WTC11 (cell line): ENCODE measurements at regions not wholly inside any gene's neighbourhood (a gene's known extent, or its start where the extent isn't known, plus 50 kb on each side); places are given as distances from the start of the nearest gene placed in this dataset.

Experiments used
- ATAC-seq: fragments of 200-7000 bp; cut with Tn5 transposase; 2 replicates; pipeline ENCODE4 v1.10.0; 2021; ENCODE audit warnings: mild to moderate bottlenecking, moderate library complexity
- CTCF ChIA-PET: fragments of 300-600 bp; sonication (Branson Sonifier 250); formaldehyde crosslinking; loops from one replicate; lab custom pipeline; 2021; ENCODE audit warnings: antibody characterized with exemption; lab: Charles Lee
- POLR2A ChIA-PET: fragments of 350-600 bp; sonication (Branson Sonifier 250); formaldehyde crosslinking; loops from one replicate; lab custom pipeline; 2021; ENCODE audit warnings: antibody characterized with exemption; lab: Charles Lee
- DNase-seq: peaks from one replicate; pipeline ENCODE4 v3.0.0; 2021; ENCODE audit warnings: low spot score
- H3K27ac Mint-ChIP-seq: 2 replicates; pipeline ENCODE4 v1.8.0; 2021; ENCODE audit warnings: mixed read lengths
- H3K27me3 Mint-ChIP-seq: 2 replicates; pipeline ENCODE4 v1.8.0; 2021; ENCODE audit warnings: low read depth, mild to moderate bottlenecking, moderate library complexity, mixed read lengths
- H3K36me3 Mint-ChIP-seq: 2 replicates; pipeline ENCODE4 v1.8.0; 2021; ENCODE audit warnings: mixed read lengths
- H3K4me1 Mint-ChIP-seq: 2 replicates; pipeline ENCODE4 v1.8.0; 2022; ENCODE audit warnings: mixed read lengths
- H3K4me3 Mint-ChIP-seq: 2 replicates; pipeline ENCODE4 v1.8.0; 2021; ENCODE audit warnings: mild to moderate bottlenecking, moderate library complexity, mixed read lengths
- H3K9me3 Mint-ChIP-seq: 2 replicates; pipeline ENCODE4 v1.8.0; 2021; ENCODE audit warnings: mixed read lengths
- CBFB ChIP-seq: sonication (generic); formaldehyde crosslinking; IDR thresholded peaks from 2 replicates; pipeline ENCODE4 v1.8.1; 2022; ENCODE audit warnings: mild to moderate bottlenecking, low read depth, missing genetic modification reagents
- E2F4 ChIP-seq: sonication (generic); formaldehyde crosslinking; IDR thresholded peaks from 2 replicates; pipeline ENCODE4 v1.8.1; 2022; ENCODE audit warnings: low read depth, mild to moderate bottlenecking, moderate library complexity, missing genetic modification reagents, borderline replicate concordance
- ESRRA ChIP-seq: sonication (generic); formaldehyde crosslinking; IDR thresholded peaks from 2 replicates; pipeline ENCODE4 v1.8.1; 2022; ENCODE audit warnings: mild to moderate bottlenecking, missing genetic modification reagents, borderline replicate concordance
- FOXJ3 ChIP-seq: sonication (generic); formaldehyde crosslinking; IDR thresholded peaks from 2 replicates; pipeline ENCODE4 v1.9.0; 2021; ENCODE audit warnings: missing genetic modification reagents, mild to moderate bottlenecking, borderline replicate concordance
- JAZF1 ChIP-seq: fragments of 250-450 bp; sonication (Bioruptor Pico); IDR thresholded peaks from 2 replicates; pipeline ENCODE4 v1.9.0; 2021; ENCODE audit warnings: moderate library complexity, mild to moderate bottlenecking, inconsistent platforms
- JUN ChIP-seq: sonication (generic); formaldehyde crosslinking; IDR thresholded peaks from 2 replicates; pipeline ENCODE4 v1.8.0; 2023; ENCODE audit warnings: mild to moderate bottlenecking, missing genetic modification reagents
- KAT7 ChIP-seq: sonication (generic); formaldehyde crosslinking; IDR thresholded peaks from 2 replicates; pipeline ENCODE4 v1.8.1; 2023; ENCODE audit warnings: missing genetic modification reagents, mild to moderate bottlenecking, borderline replicate concordance
- MLX ChIP-seq: sonication (generic); formaldehyde crosslinking; IDR thresholded peaks from 2 replicates; pipeline ENCODE4 v1.8.1; 2023; ENCODE audit warnings: mild to moderate bottlenecking, missing genetic modification reagents, moderate library complexity
- MXD4 ChIP-seq: fragments of 250-450 bp; sonication (Bioruptor Pico); IDR thresholded peaks from 2 replicates; pipeline ENCODE4 v1.8.0; 2021; ENCODE audit warnings: mild to moderate bottlenecking, moderate library complexity, borderline replicate concordance
- NFATC4 ChIP-seq: fragments of 250-450 bp; sonication (Bioruptor Pico); IDR thresholded peaks from 2 replicates; pipeline ENCODE4 v1.9.0; 2021; ENCODE audit warnings: mild to moderate bottlenecking
- NFE2L1 ChIP-seq: sonication (generic); formaldehyde crosslinking; IDR thresholded peaks from 2 replicates; pipeline ENCODE4 v1.8.1; 2023; ENCODE audit warnings: missing genetic modification reagents
- NFYB ChIP-seq: sonication (generic); formaldehyde crosslinking; conservative IDR thresholded peaks from 2 replicates; pipeline ENCODE4 v1.8.0; 2022; ENCODE audit warnings: low read depth, missing genetic modification reagents
- NR2C2 ChIP-seq: sonication (generic); formaldehyde crosslinking; IDR thresholded peaks from 2 replicates; pipeline ENCODE4 v1.8.0; 2022; ENCODE audit warnings: mild to moderate bottlenecking, missing genetic modification reagents
- PRDM15 ChIP-seq: sonication (generic); formaldehyde crosslinking; IDR thresholded peaks from 2 replicates; pipeline ENCODE4 v1.8.0; 2022; ENCODE audit warnings: missing genetic modification reagents
- RELA ChIP-seq: sonication (generic); formaldehyde crosslinking; IDR thresholded peaks from 2 replicates; pipeline ENCODE4 v1.8.1; 2022; ENCODE audit warnings: missing genetic modification reagents, mild to moderate bottlenecking, borderline replicate concordance
- SOX15 ChIP-seq: fragments of 250-450 bp; sonication (Bioruptor Pico); IDR thresholded peaks from 2 replicates; pipeline ENCODE4 v1.9.0; 2021; ENCODE audit warnings: mild to moderate bottlenecking
- TEAD1 ChIP-seq: sonication (generic); formaldehyde crosslinking; IDR thresholded peaks from 2 replicates; pipeline ENCODE4 v1.8.0; 2022; ENCODE audit warnings: mild to moderate bottlenecking, missing genetic modification reagents
- TP53 ChIP-seq: sonication (generic); formaldehyde crosslinking; IDR thresholded peaks from 2 replicates; pipeline ENCODE4 v1.8.1; 2023; ENCODE audit warnings: mild to moderate bottlenecking, missing genetic modification reagents
- ZNF138 ChIP-seq: sonication (generic); formaldehyde crosslinking; conservative IDR thresholded peaks from 2 replicates; pipeline ENCODE4 v1.8.1; 2022; ENCODE audit warnings: mild to moderate bottlenecking, moderate library complexity, missing genetic modification reagents
- ZNF232 ChIP-seq: sonication (generic); formaldehyde crosslinking; IDR thresholded peaks from 2 replicates; pipeline ENCODE4 v1.8.0; 2022; ENCODE audit warnings: mild to moderate bottlenecking, missing genetic modification reagents
- ZNF263 ChIP-seq: sonication (generic); formaldehyde crosslinking; IDR thresholded peaks from 2 replicates; pipeline ENCODE4 v1.8.1; 2022; ENCODE audit warnings: low read depth, mild to moderate bottlenecking, moderate library complexity, missing genetic modification reagents
- ZNF317 ChIP-seq: sonication (generic); formaldehyde crosslinking; IDR thresholded peaks from 2 replicates; pipeline ENCODE4 v1.8.1; 2023; ENCODE audit warnings: low read depth, mild to moderate bottlenecking, moderate library complexity, missing genetic modification reagents, borderline replicate concordance
- ZNF416 ChIP-seq: fragments of 250-450 bp; sonication (Bioruptor Pico); IDR thresholded peaks from 2 replicates; pipeline ENCODE4 v1.9.0; 2021; ENCODE audit warnings: mild to moderate bottlenecking, inconsistent platforms
- ZNF671 ChIP-seq: fragments of 250-450 bp; sonication (Bioruptor Pico); IDR thresholded peaks from 2 replicates; pipeline ENCODE4 v1.8.0; 2021; ENCODE audit warnings: mild to moderate bottlenecking
- ZSCAN18 ChIP-seq: fragments of 250-450 bp; sonication (Bioruptor Pico); IDR thresholded peaks from 2 replicates; pipeline ENCODE4 v2.1.2; 2022; ENCODE audit warnings: mild to moderate bottlenecking, moderate library complexity
- TF ChIP-seq, protein P1 (sequence below): sonication (generic); formaldehyde crosslinking; IDR thresholded peaks from 2 replicates; pipeline ENCODE4 v1.8.0; 2022; ENCODE audit warnings: mild to moderate bottlenecking, missing genetic modification reagents
- TF ChIP-seq, protein P2 (sequence below): fragments of 250-450 bp; sonication (Bioruptor Pico); IDR thresholded peaks from 2 replicates; pipeline ENCODE4 v1.9.0; 2021; ENCODE audit warnings: mild to moderate bottlenecking
- TF ChIP-seq, protein P3 (sequence below): sonication (generic); formaldehyde crosslinking; IDR thresholded peaks from 2 replicates; pipeline ENCODE4 v1.8.1; 2023; ENCODE audit warnings: mild to moderate bottlenecking, missing genetic modification reagents, moderate library complexity

DNA sequence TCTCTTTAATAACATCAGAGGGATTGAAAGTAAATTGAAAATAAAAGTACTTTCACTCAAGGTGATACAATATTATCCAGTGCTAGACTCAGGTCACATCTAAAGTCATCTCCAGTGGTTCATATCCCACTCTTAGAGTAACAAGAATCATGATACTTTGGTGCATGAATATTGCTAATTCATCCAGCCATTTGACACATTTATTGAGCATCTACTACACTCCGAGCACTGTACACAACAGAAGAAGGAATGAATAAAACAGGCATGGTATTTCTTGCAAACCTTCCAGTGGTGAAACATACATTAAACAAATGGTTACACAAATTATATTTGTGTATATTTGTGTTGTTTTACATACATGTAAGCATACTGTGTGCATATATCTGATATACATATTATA lies 116.0 kb upstream of the TMCC3 start:
- no peaks in the 10 kb centered on the region for H3K36me3 Mint-ChIP-seq
- CTCF ChIA-PET = no interaction called here
- POLR2A ChIA-PET = no interaction called here
- no peak overlapping the region for H3K27ac Mint-ChIP-seq
- H3K4me3 Mint-ChIP-seq = no peak overlapping the region
- DNase-seq = no peak
- peaks cover 34% of the 10 kb centered on the region for H3K4me1 Mint-ChIP-seq
- ATAC-seq = no peak
- H3K27me3 Mint-ChIP-seq = peaks cover 14% of the 10 kb centered on the region
- no peaks in the 10 kb centered on the region for H3K9me3 Mint-ChIP-seq
- TF ChIP-seq, protein P1, sequence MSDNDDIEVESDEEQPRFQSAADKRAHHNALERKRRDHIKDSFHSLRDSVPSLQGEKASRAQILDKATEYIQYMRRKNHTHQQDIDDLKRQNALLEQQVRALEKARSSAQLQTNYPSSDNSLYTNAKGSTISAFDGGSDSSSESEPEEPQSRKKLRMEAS (CRISPR knock-in tag) = no peak
- TF ChIP-seq TEAD1 (CRISPR knock-in tag) (no peak), SOX15 (CRISPR knock-in tag) (no peak), ZNF138 (CRISPR knock-in tag) (no peak), ZNF671 (CRISPR knock-in tag) (no peak), NR2C2 (CRISPR knock-in tag) (no peak), ZNF232 (CRISPR knock-in tag) (no peak), ZNF263 (CRISPR knock-in tag) (no peak), MLX (CRISPR knock-in tag) (no peak), ZSCAN18 (no peak), CBFB (no peak), ESRRA (CRISPR knock-in tag) (no peak)
- TF ChIP-seq, protein P2, sequence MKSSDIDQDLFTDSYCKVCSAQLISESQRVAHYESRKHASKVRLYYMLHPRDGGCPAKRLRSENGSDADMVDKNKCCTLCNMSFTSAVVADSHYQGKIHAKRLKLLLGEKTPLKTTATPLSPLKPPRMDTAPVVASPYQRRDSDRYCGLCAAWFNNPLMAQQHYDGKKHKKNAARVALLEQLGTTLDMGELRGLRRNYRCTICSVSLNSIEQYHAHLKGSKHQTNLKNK (CRISPR knock-in tag) = no peak
- TF ChIP-seq, protein P3, sequence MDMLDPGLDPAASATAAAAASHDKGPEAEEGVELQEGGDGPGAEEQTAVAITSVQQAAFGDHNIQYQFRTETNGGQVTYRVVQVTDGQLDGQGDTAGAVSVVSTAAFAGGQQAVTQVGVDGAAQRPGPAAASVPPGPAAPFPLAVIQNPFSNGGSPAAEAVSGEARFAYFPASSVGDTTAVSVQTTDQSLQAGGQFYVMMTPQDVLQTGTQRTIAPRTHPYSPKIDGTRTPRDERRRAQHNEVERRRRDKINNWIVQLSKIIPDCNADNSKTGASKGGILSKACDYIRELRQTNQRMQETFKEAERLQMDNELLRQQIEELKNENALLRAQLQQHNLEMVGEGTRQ (CRISPR knock-in tag) = no peak

GRCh38 chr12:94763462-94763861 lies 113.1 kb upstream of the TMCC3 start:
- Mint-ChIP-seq H3K36me3 (no peaks in the 10 kb centered on the region), H3K4me3 (no peak overlapping the region), H3K27ac (no peak overlapping the region), H3K9me3 (no peaks in the 10 kb centered on the region), H3K4me1 (peaks cover 6% of the 10 kb centered on the region), H3K27me3 (peaks cover 4% of the 10 kb centered on the region)
- ChIA-PET POLR2A (no interaction called here), CTCF (interaction anchor here (0.6 to 1.3 kb wide), 4 partner anchors 14 to 112 kb away, joined by 3 to 5 read pairs (median 4); no protein-coding TSS in a partner anchor)
- ATAC-seq (no peak), DNase-seq (no peak)
- TF ChIP-seq NFYB (CRISPR knock-in tag) (no peak), ZNF138 (CRISPR knock-in tag) (no peak), FOXJ3 (CRISPR knock-in tag) (no peak), ZNF416 (CRISPR knock-in tag) (no peak), E2F4 (no peak), ZNF317 (CRISPR knock-in tag) (no peak), NFE2L1 (no peak), MXD4 (CRISPR knock-in tag) (no peak), TP53 (CRISPR knock-in tag) (no peak), JUN (CRISPR knock-in tag) (no peak), KAT7 (no peak), RELA (CRISPR knock-in tag) (no peak), PRDM15 (no peak), NFATC4 (CRISPR knock-in tag) (no peak), JAZF1 (no peak)
- TF ChIP-seq, protein P3 (CRISPR knock-in tag) = no peak
